ENCODE measurements at regions not wholly inside any gene's neighbourhood (a gene's known extent, or its start where the extent isn't known, plus 50 kb on each side); places are given as distances from the start of the nearest gene placed in this dataset.

DNA sequence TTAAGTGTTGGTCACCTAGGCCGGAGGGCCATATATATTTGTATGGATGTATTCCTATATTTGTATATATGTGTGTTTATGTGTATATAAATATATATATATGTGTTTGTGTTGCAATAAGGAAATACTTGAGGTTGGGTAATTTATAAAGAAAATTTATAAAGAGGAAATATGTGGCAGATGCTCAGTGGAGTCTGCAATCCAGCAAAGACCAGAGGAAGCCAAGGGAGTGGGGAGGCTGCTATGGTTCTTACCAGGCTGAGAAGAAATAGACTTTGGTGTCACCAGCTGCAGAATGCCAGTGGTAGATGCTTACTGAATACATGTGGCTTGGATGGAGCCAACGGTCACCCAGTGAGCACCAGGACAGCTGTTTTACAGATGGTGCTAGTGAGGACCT is 97.4 kb upstream of the ELOVL5 start:
- TF ChIP-seq ARNT (IDR thresholded peaks at IDR 0.05) (no peak), L3MBTL2 (conservative IDR thresholded peaks at IDR 0.05) (no peak), LEF1 (IDR thresholded peaks at IDR 0.05; ENCODE audit: borderline replicate concordance) (no peak), ZNF384 (IDR thresholded peaks at IDR 0.05) (no peak), ELF4 (IDR thresholded peaks at IDR 0.05) (no peak), TARDBP (IDR thresholded peaks at IDR 0.05) (no peak), FOXK2 (IDR thresholded peaks at IDR 0.05) (no peak), NFRKB (IDR thresholded peaks at IDR 0.05) (no peak), SP1 (IDR thresholded peaks at IDR 0.05) (no peak)
- TF ChIP-seq, protein P1, sequence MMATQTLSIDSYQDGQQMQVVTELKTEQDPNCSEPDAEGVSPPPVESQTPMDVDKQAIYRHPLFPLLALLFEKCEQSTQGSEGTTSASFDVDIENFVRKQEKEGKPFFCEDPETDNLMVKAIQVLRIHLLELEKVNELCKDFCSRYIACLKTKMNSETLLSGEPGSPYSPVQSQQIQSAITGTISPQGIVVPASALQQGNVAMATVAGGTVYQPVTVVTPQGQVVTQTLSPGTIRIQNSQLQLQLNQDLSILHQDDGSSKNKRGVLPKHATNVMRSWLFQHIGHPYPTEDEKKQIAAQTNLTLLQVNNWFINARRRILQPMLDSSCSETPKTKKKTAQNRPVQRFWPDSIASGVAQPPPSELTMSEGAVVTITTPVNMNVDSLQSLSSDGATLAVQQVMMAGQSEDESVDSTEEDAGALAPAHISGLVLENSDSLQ (IDR thresholded peaks at IDR 0.05): no peak
- DNase-seq (ENCODE audit: extremely low spot score): no peak
- ChIA-PET POLR2A (no interaction called here), CTCF (interaction anchor here (1.2 kb wide), 1 partner anchor 9 kb away, joined by 5 read pairs; no protein-coding TSS in a partner anchor)

DNA sequence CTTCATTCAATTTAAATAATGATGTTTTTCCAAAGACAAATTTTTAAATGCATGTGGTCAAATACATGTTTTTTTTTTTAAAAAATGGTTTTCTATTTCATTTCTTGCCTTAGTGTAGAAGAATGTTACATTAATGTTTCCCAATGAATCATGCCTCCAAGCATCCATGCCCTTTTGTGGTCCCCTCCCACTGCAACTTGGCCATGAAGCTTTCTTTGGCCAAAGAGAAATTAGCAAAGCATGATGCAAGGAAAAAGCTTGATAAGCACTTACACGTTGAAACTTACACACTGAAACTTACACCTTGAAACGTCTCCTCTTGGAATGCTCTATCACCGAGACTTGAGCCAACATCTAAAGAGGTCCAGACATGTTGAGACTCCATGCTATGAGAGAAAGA is 93.0 kb upstream of the ELOVL5 start:
- TF ChIP-seq CTBP1 (IDR thresholded peaks at IDR 0.05; ENCODE audit: borderline replicate concordance): no peak
- TF ChIP-seq, protein P1 (IDR thresholded peaks at IDR 0.05): no peak
- TF ChIP-seq SP1 (IDR thresholded peaks at IDR 0.05): no peak
- no peak for TF ChIP-seq ZNF384 (IDR thresholded peaks at IDR 0.05)
- TF ChIP-seq ELF4 (IDR thresholded peaks at IDR 0.05): no peak
- no peak for TF ChIP-seq FOXM1 (IDR thresholded peaks at IDR 0.05; ENCODE audit: borderline replicate concordance)
- no peak for TF ChIP-seq NFRKB (IDR thresholded peaks at IDR 0.05)
- TF ChIP-seq ARNT (IDR thresholded peaks at IDR 0.05): no peak
- TF ChIP-seq HDGF (IDR thresholded peaks at IDR 0.05; ENCODE audit: borderline replicate concordance): no peak
- no peak for TF ChIP-seq L3MBTL2 (conservative IDR thresholded peaks at IDR 0.05)
- TF ChIP-seq LEF1 (IDR thresholded peaks at IDR 0.05; ENCODE audit: borderline replicate concordance): no peak
- no peak for TF ChIP-seq TARDBP (IDR thresholded peaks at IDR 0.05)
- no peak for TF ChIP-seq SUZ12 (IDR thresholded peaks at IDR 0.05)
- no peak for TF ChIP-seq FOXA1 (IDR thresholded peaks at IDR 0.05)
- no peak for TF ChIP-seq BHLHE40 (IDR thresholded peaks at IDR 0.05; ENCODE audit: borderline replicate concordance)
- TF ChIP-seq FOXK2 (IDR thresholded peaks at IDR 0.05): no peak
- no peak for DNase-seq (ENCODE audit: extremely low spot score)
- POLR2A ChIA-PET: no interaction called here
- CTCF ChIA-PET: interaction anchor here (1.0 kb wide), 1 partner anchor 9 kb away, joined by 3 read pairs; no protein-coding TSS in a partner anchor

DNA sequence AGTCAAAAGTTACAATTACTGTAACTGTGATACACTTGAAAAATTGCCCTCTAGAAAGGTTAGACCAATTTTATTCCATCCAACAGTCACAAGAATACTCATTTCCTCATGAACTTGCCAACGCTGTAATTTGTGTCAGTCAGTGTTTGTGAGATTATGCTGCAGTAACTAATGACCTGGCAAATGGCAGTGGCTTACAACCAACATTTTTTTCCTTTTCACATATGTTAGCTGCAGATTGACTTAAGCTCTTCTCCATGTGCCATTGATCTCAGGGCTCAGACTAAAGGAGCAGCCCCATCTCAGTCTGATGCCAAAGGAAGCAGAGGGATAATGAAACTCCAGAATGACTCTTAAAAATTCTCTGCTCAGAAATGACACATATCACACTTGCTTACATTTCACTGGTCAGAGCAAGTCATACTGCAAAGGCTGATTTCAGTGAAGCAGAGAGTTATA is 92.3 kb upstream of the ELOVL5 start:
- POLR2A ChIA-PET: no interaction called here
- TF ChIP-seq FOXM1 (IDR thresholded peaks at IDR 0.05; ENCODE audit: borderline replicate concordance) (no peak), SP1 (IDR thresholded peaks at IDR 0.05) (no peak), FOXA1 (IDR thresholded peaks at IDR 0.05) (no peak), L3MBTL2 (conservative IDR thresholded peaks at IDR 0.05) (no peak), SUZ12 (IDR thresholded peaks at IDR 0.05) (no peak), NFRKB (IDR thresholded peaks at IDR 0.05) (no peak)
- no peak for DNase-seq (ENCODE audit: extremely low spot score)
- CTCF ChIA-PET: no interaction called here

DNA sequence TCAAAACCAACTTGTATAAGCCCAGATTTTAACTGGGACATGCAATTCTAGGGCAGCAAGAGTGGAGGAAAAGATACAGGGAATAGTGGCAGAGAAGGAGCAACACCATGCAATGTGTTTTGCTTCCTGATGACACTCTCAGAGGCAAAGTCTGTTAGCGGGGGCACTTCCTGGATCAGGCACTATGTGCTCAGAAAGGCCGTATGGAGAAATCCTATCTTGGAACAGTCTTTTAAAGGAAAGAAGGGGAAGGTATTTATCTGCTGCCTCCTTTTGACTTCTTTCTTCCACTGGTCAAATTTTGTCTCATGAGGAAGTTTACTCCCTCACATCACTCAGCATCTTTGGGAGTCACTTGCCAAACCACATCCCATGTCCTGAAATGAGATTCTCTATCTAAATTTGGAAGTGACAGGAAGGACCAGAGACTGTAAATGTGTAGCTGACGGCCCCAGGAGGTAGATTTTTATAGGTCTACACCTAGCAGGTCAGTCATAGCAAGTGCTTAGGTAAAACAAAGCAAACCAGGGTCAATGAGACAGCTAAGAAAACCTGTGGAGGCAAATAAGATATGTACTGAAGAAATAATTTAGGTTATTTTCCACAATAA is 91.7 kb upstream of the ELOVL5 start:
- TF ChIP-seq ZNF384 (IDR thresholded peaks at IDR 0.05) (no peak), LEF1 (IDR thresholded peaks at IDR 0.05; ENCODE audit: borderline replicate concordance) (no peak), ELF4 (IDR thresholded peaks at IDR 0.05) (no peak), NFRKB (IDR thresholded peaks at IDR 0.05) (no peak), BHLHE40 (IDR thresholded peaks at IDR 0.05; ENCODE audit: borderline replicate concordance) (no peak), L3MBTL2 (conservative IDR thresholded peaks at IDR 0.05) (no peak), FOXK2 (IDR thresholded peaks at IDR 0.05) (no peak), SP1 (IDR thresholded peaks at IDR 0.05) (no peak), TARDBP (IDR thresholded peaks at IDR 0.05) (no peak), HDGF (IDR thresholded peaks at IDR 0.05; ENCODE audit: borderline replicate concordance) (no peak), SUZ12 (IDR thresholded peaks at IDR 0.05) (no peak), FOXA1 (IDR thresholded peaks at IDR 0.05) (no peak), ARNT (IDR thresholded peaks at IDR 0.05) (no peak), CTBP1 (IDR thresholded peaks at IDR 0.05; ENCODE audit: borderline replicate concordance) (no peak), FOXM1 (IDR thresholded peaks at IDR 0.05; ENCODE audit: borderline replicate concordance) (no peak)
- TF ChIP-seq, protein P1 (IDR thresholded peaks at IDR 0.05): no peak
- CTCF ChIA-PET: interaction anchor here (1.0 kb wide), 1 partner anchor 294 kb away, joined by 3 read pairs; no protein-coding TSS in a partner anchor
- POLR2A ChIA-PET: no interaction called here
- DNase-seq (ENCODE audit: extremely low spot score): no peak

DNA sequence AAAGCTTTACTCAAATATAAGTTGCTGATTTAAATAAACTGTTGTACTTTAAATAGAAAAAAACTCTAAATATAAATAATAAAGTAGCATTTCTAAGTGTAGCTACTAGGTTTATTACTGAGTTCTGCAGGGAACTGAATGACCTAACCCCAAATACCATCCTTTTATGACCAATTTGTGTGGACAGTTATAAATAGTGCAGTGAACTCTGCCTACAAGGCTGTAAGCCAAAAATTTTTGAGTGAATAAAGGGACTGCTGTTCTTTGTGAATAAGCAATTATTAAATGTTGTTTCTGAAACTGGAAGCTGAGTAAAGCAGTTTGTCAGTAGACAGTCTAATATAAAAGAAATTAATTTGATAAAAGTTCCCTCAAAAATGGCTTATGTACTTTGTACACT is 90.8 kb upstream of the ELOVL5 start:
- ChIA-PET POLR2A (no interaction called here), CTCF (interaction anchor here (1.0 kb wide), 1 partner anchor 295 kb away, joined by 3 read pairs; no protein-coding TSS in a partner anchor)
- TF ChIP-seq SUZ12 (IDR thresholded peaks at IDR 0.05): no peak
- no peak for TF ChIP-seq ZNF384 (IDR thresholded peaks at IDR 0.05)
- no peak for TF ChIP-seq LEF1 (IDR thresholded peaks at IDR 0.05; ENCODE audit: borderline replicate concordance)
- no peak for TF ChIP-seq ELF4 (IDR thresholded peaks at IDR 0.05)
- TF ChIP-seq NFRKB (IDR thresholded peaks at IDR 0.05): no peak
- no peak for TF ChIP-seq TARDBP (IDR thresholded peaks at IDR 0.05)
- TF ChIP-seq BHLHE40 (IDR thresholded peaks at IDR 0.05; ENCODE audit: borderline replicate concordance): no peak
- TF ChIP-seq, protein P1 (IDR thresholded peaks at IDR 0.05): no peak
- TF ChIP-seq CTBP1 (IDR thresholded peaks at IDR 0.05; ENCODE audit: borderline replicate concordance): no peak
- no peak for TF ChIP-seq FOXM1 (IDR thresholded peaks at IDR 0.05; ENCODE audit: borderline replicate concordance)
- TF ChIP-seq FOXA1 (IDR thresholded peaks at IDR 0.05): no peak
- no peak for TF ChIP-seq HDGF (IDR thresholded peaks at IDR 0.05; ENCODE audit: borderline replicate concordance)
- TF ChIP-seq L3MBTL2 (conservative IDR thresholded peaks at IDR 0.05): no peak
- TF ChIP-seq ARNT (IDR thresholded peaks at IDR 0.05): no peak
- TF ChIP-seq SP1 (IDR thresholded peaks at IDR 0.05): no peak
- TF ChIP-seq FOXK2 (IDR thresholded peaks at IDR 0.05): no peak
- DNase-seq (ENCODE audit: extremely low spot score): no peak

Data from HEK293T (cell line).